ENCODE measurements at regions not wholly inside any gene's neighbourhood (a gene's known extent, or its start where the extent isn't known, plus 50 kb on each side); places are given as distances from the start of the nearest gene placed in this dataset.
"Not testable (repeated sequence)": the region's sequence is repeated elsewhere in the genome, so short reads cannot be mapped to it uniquely, and the experiment has no call there.

- not testable (repeated sequence) for DNase-seq
Observed at GRCh38 chr3:193047461-193047860, 129.8 kb upstream of the MB21D2 start.

GRCh38 chr3:193048127-193048526, 130.5 kb upstream of the MB21D2 start:
- no peak for DNase-seq

DNA sequence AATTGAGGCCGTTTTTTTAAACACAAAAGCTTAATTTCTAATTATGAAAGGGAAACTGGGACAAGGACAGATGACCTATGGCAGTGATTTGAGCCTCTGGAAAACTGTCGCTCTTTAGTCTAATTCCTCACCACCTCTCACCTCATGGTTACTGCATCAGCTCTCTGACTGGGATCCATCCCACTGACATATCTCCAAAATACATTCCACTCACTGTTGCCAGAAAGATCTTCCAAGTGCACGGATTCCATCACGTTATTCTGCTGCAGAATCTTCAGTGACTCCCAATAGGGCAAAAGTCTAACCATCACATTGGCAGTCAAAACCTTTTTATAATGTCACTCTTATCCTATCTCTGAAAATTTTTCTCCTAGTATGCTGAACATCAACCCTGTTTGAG, 132.3 kb upstream of the MB21D2 start:
- no peak for DNase-seq

DNA sequence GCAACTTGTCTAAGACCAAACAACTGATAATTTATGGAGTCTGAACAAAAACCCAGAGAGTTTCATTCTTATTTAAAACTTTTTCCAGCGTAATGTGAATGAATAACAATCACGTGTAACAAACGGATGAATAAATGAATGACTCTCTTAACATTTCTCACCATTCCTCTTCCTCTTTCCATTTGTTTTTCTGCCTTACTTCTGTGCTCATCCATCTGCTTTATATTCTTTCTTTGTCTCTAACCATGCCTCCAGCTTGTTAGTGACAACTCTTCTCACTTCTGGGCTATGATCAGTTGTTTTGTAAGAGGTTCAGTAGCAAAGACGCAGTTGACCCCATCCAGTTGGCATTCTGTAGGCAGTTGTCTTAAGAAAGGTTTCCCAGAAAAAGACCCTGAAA, 133.7 kb upstream of the MB21D2 start:
- DNase-seq: no peak

DNA sequence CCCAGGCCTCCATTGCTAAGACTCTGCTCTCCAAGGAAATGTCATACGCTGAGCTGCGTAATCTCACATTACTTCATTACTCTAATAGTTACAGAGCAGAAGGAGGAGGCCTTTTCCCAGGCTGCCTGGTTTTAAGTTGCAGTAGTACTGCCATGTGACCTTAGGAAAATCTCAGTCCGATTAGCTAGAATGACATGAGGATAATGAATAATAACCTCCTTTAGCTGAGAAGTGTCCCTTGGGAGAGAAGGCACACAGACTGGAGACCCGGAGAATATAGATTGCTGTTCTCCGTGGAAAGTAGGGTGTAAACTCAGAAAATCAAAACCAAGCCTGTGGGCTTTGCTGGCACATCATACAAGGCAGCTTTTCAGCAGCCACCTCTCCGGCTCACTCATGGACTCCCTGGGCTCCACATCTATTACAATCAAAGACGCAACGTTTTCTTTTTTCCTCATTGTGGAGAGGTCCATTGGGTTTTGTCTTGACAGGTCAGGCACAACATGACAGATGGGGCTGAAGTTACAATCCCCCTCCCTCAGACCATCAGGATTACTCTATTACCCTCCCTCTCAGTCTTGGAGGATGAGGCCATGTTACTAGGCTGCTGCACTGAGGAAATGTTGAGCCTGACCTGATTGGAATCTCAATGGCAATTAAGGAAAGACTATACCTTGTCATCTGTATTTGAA, 134.8 kb upstream of the MB21D2 start:
- peak; percentile 96 for DNase-seq

GRCh38 chr3:193053046-193053435, 135.4 kb upstream of the MB21D2 start:
- DNase-seq: peak; percentile 72

- no peak for DNase-seq
Observed at GRCh38 chr3:193055352-193055751, 137.7 kb upstream of the MB21D2 start.

GRCh38 chr3:193057616-193058015, 140.0 kb upstream of the MB21D2 start:
- no peak for DNase-seq

- DNase-seq: no peak
Observed at GRCh38 chr3:193060748-193061546, 143.3 kb upstream of the MB21D2 start.

DNA sequence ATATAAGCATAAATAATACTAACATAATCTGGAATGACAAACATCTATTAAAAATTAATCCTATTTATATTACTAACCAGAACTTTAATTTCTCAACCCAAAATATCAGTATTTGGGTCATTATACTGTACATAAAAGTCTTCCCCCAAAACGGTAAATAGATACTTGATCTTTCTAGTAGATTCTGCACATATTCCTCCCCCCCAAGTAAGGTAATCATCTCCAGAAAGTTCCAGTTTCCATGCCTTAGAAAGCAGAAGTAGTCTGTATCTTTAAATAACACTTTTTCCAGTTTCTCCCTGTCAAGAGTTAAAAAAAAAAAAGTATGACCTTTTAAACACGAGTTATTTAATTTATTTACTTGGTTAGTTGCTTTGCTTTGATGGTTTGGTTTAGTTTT, 150.7 kb upstream of the MB21D2 start:
- DNase-seq: no peak

DNA sequence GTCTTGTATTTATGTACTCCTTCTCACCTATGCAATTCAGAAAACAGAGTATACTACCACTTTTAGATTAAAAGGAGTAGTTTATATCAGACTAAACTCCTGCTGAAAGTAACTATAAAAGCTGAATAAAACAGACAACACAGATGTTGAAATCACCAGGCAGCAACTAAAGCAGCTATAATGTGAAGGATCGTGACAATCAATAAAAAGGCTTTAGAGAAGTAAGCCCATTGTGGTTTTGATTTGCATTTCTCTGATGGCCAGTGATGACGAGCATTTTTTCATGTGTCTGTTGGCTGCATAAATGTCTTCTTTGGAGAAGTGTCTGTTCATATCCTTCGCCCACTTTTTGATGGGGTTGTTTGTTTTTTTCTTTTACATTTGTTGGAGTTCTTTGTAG, 152.1 kb upstream of the MB21D2 start:
- DNase-seq: not testable (repeated sequence)

GRCh38 chr3:193078996-193079753, 161.5 kb upstream of the MB21D2 start:
- DNase-seq: no peak

GRCh38 chr3:193080821-193081365, 160.1 kb upstream of the PLAAT1 start:
- no peak for DNase-seq

- no peak for DNase-seq
Observed at GRCh38 chr3:193085655-193086054, 155.4 kb upstream of the PLAAT1 start.

DNA sequence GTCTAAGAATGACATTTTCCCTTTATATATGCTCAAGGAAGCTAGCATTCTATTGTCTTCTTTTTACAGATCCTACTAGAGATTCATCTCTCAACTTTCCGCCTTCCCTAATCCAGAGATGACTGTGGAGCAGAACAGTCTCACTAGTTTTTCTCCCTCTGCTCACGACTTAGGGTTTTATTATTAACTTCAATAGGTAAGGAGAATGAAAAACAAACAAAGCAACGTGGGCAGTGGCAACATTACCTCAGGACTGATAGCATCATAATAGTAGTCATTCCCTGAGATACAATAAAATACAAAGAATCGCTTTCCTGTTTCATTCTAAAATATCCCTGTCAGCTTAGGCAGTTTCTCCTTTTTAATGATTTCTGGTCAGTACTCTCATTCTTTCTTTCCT, 154.3 kb upstream of the PLAAT1 start:
- no peak for DNase-seq

GRCh38 chr3:193087336-193087735, 153.7 kb upstream of the PLAAT1 start:
- no peak for DNase-seq

- DNase-seq: no peak
Observed at GRCh38 chr3:193095366-193095765, 145.7 kb upstream of the PLAAT1 start.

- no peak for DNase-seq
Observed at GRCh38 chr3:193096076-193096475, 144.9 kb upstream of the PLAAT1 start.

DNA sequence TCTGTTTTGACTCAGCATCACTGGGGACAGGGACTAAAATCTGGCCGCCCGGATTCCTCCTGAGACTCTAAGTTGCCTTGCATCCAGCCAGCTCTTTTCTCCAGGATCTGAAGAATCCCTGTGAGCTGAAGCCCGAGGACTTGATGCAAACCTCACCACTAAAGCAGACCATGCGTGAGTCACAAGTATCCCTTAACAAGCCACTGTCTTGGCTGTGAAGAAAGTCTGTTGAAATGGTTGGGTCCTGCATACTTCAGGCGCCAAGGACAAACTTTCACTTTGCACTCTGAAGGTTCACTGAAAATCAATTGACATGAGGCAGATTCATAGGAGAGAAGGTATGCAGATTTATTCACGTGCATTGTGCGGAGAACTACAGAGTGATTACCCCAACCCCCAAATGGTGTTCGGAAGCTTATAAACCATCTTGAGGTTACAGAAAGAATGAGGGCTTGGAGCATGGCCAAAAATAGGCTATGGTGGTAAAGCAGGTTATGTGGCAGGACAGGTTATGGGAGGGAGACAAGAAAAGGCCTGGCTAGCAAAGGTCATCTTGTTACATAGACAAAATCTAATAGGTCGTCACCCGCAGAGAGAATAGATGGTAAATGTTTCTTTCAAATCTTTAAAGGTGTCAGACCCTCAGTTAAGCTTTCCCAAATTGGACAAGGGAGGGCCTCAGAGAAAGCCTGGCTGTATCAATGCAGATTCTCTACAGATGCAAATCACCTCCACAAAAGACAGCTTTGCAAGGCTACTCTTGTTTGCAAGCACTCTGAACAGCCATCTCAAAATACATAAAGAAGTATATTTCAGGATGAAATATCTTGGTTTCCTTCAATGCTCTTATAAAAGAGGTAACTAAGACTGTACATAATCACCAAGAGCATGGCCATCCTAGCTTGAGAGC, 126.3 kb upstream of the PLAAT1 start:
- no peak for DNase-seq

DNA sequence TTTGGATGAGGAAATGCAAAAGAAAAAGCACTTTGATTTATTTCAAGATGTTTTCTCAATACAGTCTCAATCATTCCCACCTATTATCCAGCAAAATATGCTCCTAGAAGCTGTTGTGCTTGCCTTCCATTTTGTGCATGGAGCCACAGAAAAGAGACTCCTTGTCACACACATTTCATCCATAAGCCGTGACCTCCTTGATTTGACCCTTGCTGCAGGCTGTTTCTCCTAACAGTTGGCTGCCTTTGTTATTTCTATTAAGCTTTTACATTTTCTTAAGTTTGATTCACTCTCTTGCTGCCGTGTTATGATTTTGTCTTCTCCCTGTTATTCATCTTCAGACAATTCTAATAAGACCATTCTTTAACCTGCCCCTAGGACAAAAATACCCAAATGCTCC, 124.2 kb upstream of the PLAAT1 start:
- no peak for DNase-seq

GRCh38 chr3:193118907-193119306, 122.1 kb upstream of the PLAAT1 start:
- DNase-seq: no peak

- no peak for DNase-seq
Observed at GRCh38 chr3:193119926-193120325, 121.1 kb upstream of the PLAAT1 start.
